ENCODE measurements at regions not wholly inside any gene's neighbourhood (a gene's known extent, or its start where the extent isn't known, plus 50 kb on each side); places are given as distances from the start of the nearest gene placed in this dataset.

- Histone ChIP-seq H3K27ac (ENCODE audit: low read depth, low read length) (no peak overlapping the region), H3K4me1 (ENCODE audit: insufficient read depth, low read length) (no peaks in the 10 kb centered on the region), H3K36me3 (ENCODE audit: insufficient read depth, low read length) (no peaks in the 10 kb centered on the region), H3K9me3 (ENCODE audit: low read length) (no peaks in the 10 kb centered on the region), H3K4me3 (ENCODE audit: low read length) (no peak overlapping the region), H3K27me3 (ENCODE audit: insufficient read depth, low read length, poor library complexity, severe bottlenecking) (no peaks in the 10 kb centered on the region)
- Mint-ChIP-seq H3K4me1 (no peaks in the 10 kb centered on the region), H3K27ac (no peak overlapping the region), H3K27me3 (peaks cover 2 to 37% of the 10 kb centered on the region in 2 donors), H3K9me3 (no peaks in the 10 kb centered on the region), H3K36me3 (no peaks in the 10 kb centered on the region), H3K4me3 (no peak overlapping the region)
- ChIA-PET POLR2A (no interaction called here), CTCF (no interaction called here)
- no peak for DNase-seq
These were observed 176.1 kb upstream of the THBS1 start for GRCh38 chr15:39404767-39405181.

- H3K36me3 ChIP-seq (ENCODE audit: insufficient read depth, low read length): no peaks in the 10 kb centered on the region
- CTCF ChIA-PET: no interaction called here
- H3K27ac ChIP-seq (ENCODE audit: low read depth, low read length): no peak overlapping the region
- no peak for DNase-seq
- H3K4me3 Mint-ChIP-seq: no peak overlapping the region
- H3K4me1 ChIP-seq (ENCODE audit: insufficient read depth, low read length): no peaks in the 10 kb centered on the region
- H3K27me3 ChIP-seq (ENCODE audit: insufficient read depth, low read length, poor library complexity, severe bottlenecking): no peaks in the 10 kb centered on the region
- POLR2A ChIA-PET: no interaction called here
- H3K9me3 ChIP-seq (ENCODE audit: low read length): no peaks in the 10 kb centered on the region
- H3K4me3 ChIP-seq (ENCODE audit: low read length): no peak overlapping the region
- H3K9me3 Mint-ChIP-seq: no peaks in the 10 kb centered on the region
- no peaks in the 10 kb centered on the region for H3K36me3 Mint-ChIP-seq
- peaks cover 6 to 41% of the 10 kb centered on the region in 2 donors for H3K27me3 Mint-ChIP-seq
- H3K27ac Mint-ChIP-seq: no peak overlapping the region
- H3K4me1 Mint-ChIP-seq: peaks cover 0 to 4% (median 3%) of the 10 kb centered on the region in 3 donors
These were observed 174.4 kb upstream of the THBS1 start for GRCh38 chr15:39406485-39406884.

- Mint-ChIP-seq H3K27ac (no peak overlapping the region), H3K4me1 (peaks cover 4 to 10% (median 9%) of the 10 kb centered on the region in 3 donors), H3K9me3 (no peaks in the 10 kb centered on the region), H3K4me3 (no peak overlapping the region), H3K36me3 (no peaks in the 10 kb centered on the region), H3K27me3 (peaks cover 6 to 40% of the 10 kb centered on the region in 2 donors)
- Histone ChIP-seq H3K36me3 (ENCODE audit: insufficient read depth, low read length) (no peaks in the 10 kb centered on the region), H3K4me3 (ENCODE audit: low read length) (no peak overlapping the region), H3K9me3 (ENCODE audit: low read length) (no peaks in the 10 kb centered on the region), H3K27ac (ENCODE audit: low read depth, low read length) (no peak overlapping the region), H3K27me3 (ENCODE audit: insufficient read depth, low read length, poor library complexity, severe bottlenecking) (no peaks in the 10 kb centered on the region), H3K4me1 (ENCODE audit: insufficient read depth, low read length) (no peaks in the 10 kb centered on the region)
- DNase-seq: no peak
- ChIA-PET POLR2A (no interaction called here), CTCF (no interaction called here)
These were observed 173.8 kb upstream of the THBS1 start for GRCh38 chr15:39407116-39407515.

GRCh38 chr15:39409876-39410530 lies 170.9 kb upstream of the THBS1 start:
- Mint-ChIP-seq H3K4me3 (no peak overlapping the region), H3K27ac (no peak overlapping the region), H3K36me3 (no peaks in the 10 kb centered on the region), H3K9me3 (no peaks in the 10 kb centered on the region), H3K4me1 (peaks cover 5 to 11% (median 9%) of the 10 kb centered on the region in 3 donors), H3K27me3 (peaks cover 8 to 36% of the 10 kb centered on the region in 2 donors)
- Histone ChIP-seq H3K4me1 (ENCODE audit: insufficient read depth, low read length) (no peaks in the 10 kb centered on the region), H3K9me3 (ENCODE audit: low read length) (no peaks in the 10 kb centered on the region), H3K27ac (ENCODE audit: low read depth, low read length) (no peak overlapping the region), H3K27me3 (ENCODE audit: insufficient read depth, low read length, poor library complexity, severe bottlenecking) (no peaks in the 10 kb centered on the region), H3K36me3 (ENCODE audit: insufficient read depth, low read length) (no peaks in the 10 kb centered on the region), H3K4me3 (ENCODE audit: low read length) (no peak overlapping the region)
- ChIA-PET POLR2A (no interaction called here), CTCF (no interaction called here)
- DNase-seq: no peak

- DNase-seq: no peak
- no peaks in the 10 kb centered on the region for H3K4me1 ChIP-seq (ENCODE audit: insufficient read depth, low read length)
- H3K36me3 ChIP-seq (ENCODE audit: insufficient read depth, low read length): no peaks in the 10 kb centered on the region
- no peaks in the 10 kb centered on the region for H3K9me3 ChIP-seq (ENCODE audit: low read length)
- no peak overlapping the region for H3K27ac ChIP-seq (ENCODE audit: low read depth, low read length)
- Mint-ChIP-seq H3K4me3 (no peak overlapping the region), H3K9me3 (no peaks in the 10 kb centered on the region), H3K4me1 (peaks cover 5 to 11% (median 9%) of the 10 kb centered on the region in 3 donors), H3K27ac (no peak overlapping the region), H3K36me3 (no peaks in the 10 kb centered on the region), H3K27me3 (peaks cover 10 to 36% of the 10 kb centered on the region in 2 donors)
- CTCF ChIA-PET: no interaction called here
- no peaks in the 10 kb centered on the region for H3K27me3 ChIP-seq (ENCODE audit: insufficient read depth, low read length, poor library complexity, severe bottlenecking)
- no peak overlapping the region for H3K4me3 ChIP-seq (ENCODE audit: low read length)
- POLR2A ChIA-PET: interaction anchor here (0.7 kb wide), 1 partner anchor 13 kb away, joined by 3 read pairs; no protein-coding TSS in a partner anchor
These were observed 169.5 kb upstream of the THBS1 start for GRCh38 chr15:39411102-39411989.

- H3K4me1 ChIP-seq (ENCODE audit: insufficient read depth, low read length): no peaks in the 10 kb centered on the region
- no peak overlapping the region for H3K4me3 Mint-ChIP-seq
- H3K36me3 Mint-ChIP-seq: peaks cover 0 to 3% (median 0%) of the 10 kb centered on the region in 3 donors
- H3K27ac ChIP-seq (ENCODE audit: low read depth, low read length): no peak overlapping the region
- H3K4me3 ChIP-seq (ENCODE audit: low read length): no peak overlapping the region
- no peak overlapping the region for H3K27ac Mint-ChIP-seq
- no peaks in the 10 kb centered on the region for H3K9me3 ChIP-seq (ENCODE audit: low read length)
- no peak for DNase-seq
- peaks cover 18 to 37% of the 10 kb centered on the region in 2 donors for H3K27me3 Mint-ChIP-seq
- ChIA-PET CTCF (no interaction called here), POLR2A (no interaction called here)
- no peaks in the 10 kb centered on the region for H3K27me3 ChIP-seq (ENCODE audit: insufficient read depth, low read length, poor library complexity, severe bottlenecking)
- no peaks in the 10 kb centered on the region for H3K9me3 Mint-ChIP-seq
- H3K4me1 Mint-ChIP-seq: peaks cover 5 to 11% (median 9%) of the 10 kb centered on the region in 3 donors
- H3K36me3 ChIP-seq (ENCODE audit: insufficient read depth, low read length): no peaks in the 10 kb centered on the region
These were observed 167.3 kb upstream of the THBS1 start for GRCh38 chr15:39413558-39413957.

GRCh38 chr15:39414201-39414600 lies 166.7 kb upstream of the THBS1 start:
- no peaks in the 10 kb centered on the region for H3K4me1 ChIP-seq (ENCODE audit: insufficient read depth, low read length)
- DNase-seq: no peak
- Mint-ChIP-seq H3K4me3 (no peak overlapping the region), H3K36me3 (peaks cover 0 to 3% (median 1%) of the 10 kb centered on the region in 3 donors), H3K27ac (no peak overlapping the region), H3K4me1 (peaks cover 5 to 11% (median 9%) of the 10 kb centered on the region in 3 donors), H3K27me3 (peaks cover 19 to 43% of the 10 kb centered on the region in 2 donors), H3K9me3 (no peaks in the 10 kb centered on the region)
- ChIA-PET CTCF (no interaction called here), POLR2A (no interaction called here)
- no peak overlapping the region for H3K4me3 ChIP-seq (ENCODE audit: low read length)
- no peaks in the 10 kb centered on the region for H3K27me3 ChIP-seq (ENCODE audit: insufficient read depth, low read length, poor library complexity, severe bottlenecking)
- H3K36me3 ChIP-seq (ENCODE audit: insufficient read depth, low read length): no peaks in the 10 kb centered on the region
- no peak overlapping the region for H3K27ac ChIP-seq (ENCODE audit: low read depth, low read length)
- no peaks in the 10 kb centered on the region for H3K9me3 ChIP-seq (ENCODE audit: low read length)

GRCh38 chr15:39415634-39416033 lies 165.2 kb upstream of the THBS1 start:
- no peak overlapping the region for H3K4me3 Mint-ChIP-seq
- Histone ChIP-seq H3K4me3 (ENCODE audit: low read length) (no peak overlapping the region), H3K27ac (ENCODE audit: low read depth, low read length) (no peak overlapping the region), H3K4me1 (ENCODE audit: insufficient read depth, low read length) (no peaks in the 10 kb centered on the region), H3K36me3 (ENCODE audit: insufficient read depth, low read length) (no peaks in the 10 kb centered on the region), H3K9me3 (ENCODE audit: low read length) (no peaks in the 10 kb centered on the region), H3K27me3 (ENCODE audit: insufficient read depth, low read length, poor library complexity, severe bottlenecking) (no peaks in the 10 kb centered on the region)
- POLR2A ChIA-PET: no interaction called here
- peaks cover 5 to 15% (median 9%) of the 10 kb centered on the region in 3 donors for H3K4me1 Mint-ChIP-seq
- CTCF ChIA-PET: no interaction called here
- DNase-seq: no peak
- H3K9me3 Mint-ChIP-seq: no peaks in the 10 kb centered on the region
- no peak overlapping the region for H3K27ac Mint-ChIP-seq
- peaks cover 25 to 48% of the 10 kb centered on the region in 2 donors for H3K27me3 Mint-ChIP-seq
- peaks cover 0 to 4% (median 3%) of the 10 kb centered on the region in 3 donors for H3K36me3 Mint-ChIP-seq
